ENCODE measurements at regions not wholly inside any gene's neighbourhood (a gene's known extent, or its start where the extent isn't known, plus 50 kb on each side); places are given as distances from the start of the nearest gene placed in this dataset.
A peak's percentile ranks its signal among the peaks of the same experiment; 100 is the strongest.
"Not testable (repeated sequence)": the region's sequence is repeated elsewhere in the genome, so short reads cannot be mapped to it uniquely, and the experiment has no call there.

DNA sequence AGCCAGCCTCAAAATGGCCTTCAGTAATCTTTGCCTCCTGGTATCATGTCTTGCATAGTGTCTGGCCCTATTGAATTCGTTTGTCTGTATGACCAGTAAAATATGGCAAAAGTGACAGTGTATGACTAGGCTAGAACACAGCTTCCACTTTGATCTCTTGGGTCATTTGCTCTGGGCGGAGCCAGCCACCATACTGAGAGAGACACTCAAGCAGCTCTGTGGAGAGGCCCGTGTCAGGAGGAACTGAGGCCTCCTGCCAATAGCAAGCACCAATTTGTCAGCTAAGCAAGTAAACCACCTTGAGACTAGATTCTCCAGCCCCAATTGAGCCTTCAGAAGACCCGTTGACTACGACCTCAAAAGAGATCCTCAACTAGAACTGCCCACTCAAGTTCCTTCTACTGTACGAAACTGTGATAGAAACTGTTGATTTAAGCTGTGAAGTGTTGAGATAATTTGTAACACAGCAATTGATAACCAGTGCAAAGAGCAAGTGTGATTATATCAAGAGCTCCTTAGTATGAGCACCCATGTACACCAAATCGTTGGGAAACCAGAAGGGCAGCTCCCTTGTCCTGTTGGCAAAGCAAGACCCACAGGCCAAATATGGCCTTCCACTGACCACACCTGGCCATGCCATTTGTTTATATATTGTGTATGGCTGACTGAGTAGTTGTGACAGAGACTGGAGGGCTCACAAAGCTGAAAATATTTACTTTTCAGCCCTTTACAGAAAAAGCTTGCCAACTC lies 52.7 kb upstream of the SERBP1 start:
- Histone ChIP-seq H3K4me1 (ENCODE audit: control insufficient read depth, insufficient read depth, low read length) (peaks cover 5% of the 10 kb centered on the region), H3K9me3 (replicated peaks; ENCODE audit: low read length) (no peaks in the 10 kb centered on the region), H3K4me3 (ENCODE audit: low read length) (no peak overlapping the region), H3K9ac (ENCODE audit: low read depth, low read length) (no peak overlapping the region), H3K36me3 (ENCODE audit: insufficient read depth, low read length) (no peaks in the 10 kb centered on the region), H3K27me3 (ENCODE audit: control insufficient read depth, insufficient read depth, low read length) (no peaks in the 10 kb centered on the region), H3K4me2 (ENCODE audit: low read length) (no peak overlapping the region)

DNA sequence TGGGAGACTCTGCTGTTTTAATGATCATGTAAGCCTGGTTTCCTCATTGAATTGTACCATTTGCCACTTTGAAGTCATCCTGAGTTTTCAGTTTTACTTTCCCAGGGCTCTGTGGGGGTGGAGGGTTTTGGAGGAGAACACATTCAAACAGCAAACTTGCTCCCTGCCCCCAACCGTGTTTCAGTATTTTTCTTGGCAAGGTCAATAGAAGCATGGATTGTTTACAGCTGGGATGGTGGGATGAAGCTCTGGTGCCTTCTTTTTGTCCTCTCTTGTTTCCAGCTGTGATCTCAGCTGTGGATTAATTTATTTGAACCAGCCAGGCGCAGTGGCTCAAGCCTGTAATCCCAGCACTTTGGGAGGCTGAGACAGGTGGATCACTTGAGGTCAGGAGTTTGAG lies 54.3 kb upstream of the SERBP1 start:
- Histone ChIP-seq H3K9ac (ENCODE audit: low read depth, low read length) (no peak overlapping the region), H3K4me1 (ENCODE audit: control insufficient read depth, insufficient read depth, low read length) (no peaks in the 10 kb centered on the region), H3K36me3 (ENCODE audit: insufficient read depth, low read length) (no peaks in the 10 kb centered on the region), H3K4me2 (ENCODE audit: low read length) (no peak overlapping the region), H3K9me3 (replicated peaks; ENCODE audit: low read length) (no peaks in the 10 kb centered on the region), H3K4me3 (ENCODE audit: low read length) (no peak overlapping the region), H3K27me3 (ENCODE audit: control insufficient read depth, insufficient read depth, low read length) (no peaks in the 10 kb centered on the region)

DNA sequence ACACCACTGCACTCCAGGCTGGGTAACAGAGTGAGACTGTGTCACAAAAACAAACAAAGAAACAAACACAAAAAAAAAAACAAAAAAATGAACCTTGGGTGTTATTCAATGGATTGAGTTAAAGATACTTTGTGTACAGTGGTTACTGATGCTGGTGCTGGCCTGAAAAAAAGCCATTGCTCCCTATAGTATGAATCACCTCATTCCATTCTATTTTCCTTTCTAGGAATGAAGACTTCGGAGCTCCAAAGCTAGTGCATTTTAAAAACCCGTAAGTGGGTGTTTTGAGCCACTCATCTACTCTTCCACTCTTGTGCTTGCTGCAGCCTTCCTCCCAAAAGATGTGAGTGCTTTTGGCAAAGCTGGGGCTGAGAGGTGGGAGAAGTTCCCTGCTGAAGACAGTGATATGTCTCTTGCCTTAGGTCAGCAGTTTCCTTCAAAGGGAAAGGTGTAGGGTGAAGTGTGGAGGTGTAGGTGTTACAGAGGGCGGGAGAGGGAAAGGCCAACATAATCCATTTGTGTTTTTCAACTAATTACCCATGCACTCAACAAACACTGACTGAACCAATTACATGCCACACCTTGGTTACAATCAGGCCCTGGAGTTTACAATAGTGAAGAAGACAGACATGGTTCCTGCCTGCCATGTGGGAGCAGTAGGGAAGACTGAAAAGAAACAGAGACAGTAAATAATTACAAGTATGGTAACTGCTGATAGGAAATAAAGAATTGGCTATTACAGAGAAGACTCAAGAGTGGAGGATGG lies 55.0 kb upstream of the SERBP1 start:
- H3K9me3 ChIP-seq (replicated peaks; ENCODE audit: low read length) = no peaks in the 10 kb centered on the region

DNA sequence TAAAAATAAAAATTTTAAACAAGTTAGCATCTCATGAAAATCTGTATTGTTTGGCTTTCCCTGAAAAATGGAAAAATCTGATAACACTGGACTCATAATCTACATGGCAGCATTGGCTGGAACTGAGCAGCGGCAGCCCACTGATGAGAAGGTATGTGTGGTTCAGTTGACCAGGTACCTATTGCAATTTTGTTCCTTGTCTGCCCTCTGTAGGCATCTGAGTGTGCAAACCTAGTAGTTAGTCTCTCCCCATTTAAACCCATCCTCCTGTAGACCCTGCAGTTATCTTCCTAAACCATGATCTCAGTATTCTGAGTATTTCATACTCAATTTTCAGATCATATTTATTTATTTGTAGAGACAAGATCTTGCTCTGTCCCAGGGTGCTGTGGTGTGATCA lies 59.4 kb upstream of the SERBP1 start:
- Histone ChIP-seq H3K9ac (ENCODE audit: low read depth, low read length) (no peak overlapping the region), H3K27me3 (ENCODE audit: control insufficient read depth, insufficient read depth, low read length) (no peaks in the 10 kb centered on the region), H3K4me1 (ENCODE audit: control insufficient read depth, insufficient read depth, low read length) (no peaks in the 10 kb centered on the region), H3K4me3 (ENCODE audit: low read length) (no peak overlapping the region), H3K9me3 (replicated peaks; ENCODE audit: low read length) (no peaks in the 10 kb centered on the region), H3K36me3 (ENCODE audit: insufficient read depth, low read length) (no peaks in the 10 kb centered on the region), H3K4me2 (ENCODE audit: low read length) (no peak overlapping the region)

More for the DNA sequence above, 55.0 kb upstream of the SERBP1 start:
- Histone ChIP-seq H3K27me3 (ENCODE audit: control insufficient read depth, insufficient read depth, low read length) (no peaks in the 10 kb centered on the region), H3K9ac (ENCODE audit: low read depth, low read length) (no peak overlapping the region), H3K36me3 (ENCODE audit: insufficient read depth, low read length) (no peaks in the 10 kb centered on the region), H3K4me2 (ENCODE audit: low read length) (no peak overlapping the region), H3K4me3 (ENCODE audit: low read length) (no peak overlapping the region), H3K4me1 (ENCODE audit: control insufficient read depth, insufficient read depth, low read length) (no peaks in the 10 kb centered on the region)

- Histone ChIP-seq H3K9ac (ENCODE audit: low read depth, low read length) (no peak overlapping the region), H3K4me1 (ENCODE audit: control insufficient read depth, insufficient read depth, low read length) (no peaks in the 10 kb centered on the region), H3K4me3 (ENCODE audit: low read length) (no peak overlapping the region), H3K4me2 (ENCODE audit: low read length) (no peak overlapping the region), H3K27me3 (ENCODE audit: control insufficient read depth, insufficient read depth, low read length) (no peaks in the 10 kb centered on the region), H3K9me3 (replicated peaks; ENCODE audit: low read length) (no peaks in the 10 kb centered on the region), H3K36me3 (ENCODE audit: insufficient read depth, low read length) (no peaks in the 10 kb centered on the region)
These were observed 61.1 kb upstream of the SERBP1 start for GRCh38 chr1:67491280-67491679.

GRCh38 chr1:67493148-67493547 lies 62.9 kb upstream of the SERBP1 start:
- Histone ChIP-seq H3K4me2 (ENCODE audit: low read length) (no peak overlapping the region), H3K4me1 (ENCODE audit: control insufficient read depth, insufficient read depth, low read length) (no peaks in the 10 kb centered on the region), H3K27me3 (ENCODE audit: control insufficient read depth, insufficient read depth, low read length) (no peaks in the 10 kb centered on the region), H3K9me3 (replicated peaks; ENCODE audit: low read length) (no peaks in the 10 kb centered on the region), H3K4me3 (ENCODE audit: low read length) (no peak overlapping the region), H3K36me3 (ENCODE audit: insufficient read depth, low read length) (no peaks in the 10 kb centered on the region), H3K9ac (ENCODE audit: low read depth, low read length) (no peak overlapping the region)

GRCh38 chr1:67495327-67495726 lies 65.1 kb upstream of the SERBP1 start:
- Histone ChIP-seq H3K36me3 (ENCODE audit: insufficient read depth, low read length) (no peaks in the 10 kb centered on the region), H3K4me1 (ENCODE audit: control insufficient read depth, insufficient read depth, low read length) (no peaks in the 10 kb centered on the region), H3K9me3 (replicated peaks; ENCODE audit: low read length) (no peaks in the 10 kb centered on the region), H3K4me3 (ENCODE audit: low read length) (no peak overlapping the region), H3K4me2 (ENCODE audit: low read length) (no peak overlapping the region), H3K9ac (ENCODE audit: low read depth, low read length) (no peak overlapping the region), H3K27me3 (ENCODE audit: control insufficient read depth, insufficient read depth, low read length) (no peaks in the 10 kb centered on the region)

DNA sequence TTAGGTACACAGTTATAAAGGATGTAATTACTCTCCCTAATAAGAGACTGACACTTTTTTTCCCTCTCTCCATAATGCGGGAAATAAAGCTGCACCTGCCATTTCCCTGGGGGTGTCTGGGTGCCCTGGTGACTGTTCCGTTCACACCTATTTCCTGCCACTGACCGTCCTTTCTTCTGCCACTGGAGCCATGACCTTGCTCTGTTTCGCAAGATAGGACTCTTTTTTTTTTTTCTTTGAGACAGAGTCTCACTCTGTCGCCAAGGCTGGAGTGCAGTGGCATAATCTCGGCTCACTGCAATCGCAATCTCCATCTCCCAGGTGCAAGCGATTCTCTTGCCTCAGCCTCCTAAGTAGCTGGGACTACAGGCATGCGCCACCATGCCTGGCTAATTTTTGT lies 66.1 kb upstream of the SERBP1 start:
- Histone ChIP-seq H3K27me3 (ENCODE audit: control insufficient read depth, insufficient read depth, low read length) (no peaks in the 10 kb centered on the region), H3K9me3 (replicated peaks; ENCODE audit: low read length) (no peaks in the 10 kb centered on the region), H3K4me1 (ENCODE audit: control insufficient read depth, insufficient read depth, low read length) (no peaks in the 10 kb centered on the region), H3K9ac (ENCODE audit: low read depth, low read length) (no peak overlapping the region), H3K4me3 (ENCODE audit: low read length) (no peak overlapping the region), H3K4me2 (ENCODE audit: low read length) (no peak overlapping the region), H3K36me3 (ENCODE audit: insufficient read depth, low read length) (no peaks in the 10 kb centered on the region)

- H3K9ac ChIP-seq (ENCODE audit: low read depth, low read length) = no peak overlapping the region
- peaks cover 12% of the 10 kb centered on the region for H3K27me3 ChIP-seq (ENCODE audit: control insufficient read depth, insufficient read depth, low read length)
- H3K4me2 ChIP-seq (ENCODE audit: low read length) = peak overlapping the region; percentile 34
- H3K4me1 ChIP-seq (ENCODE audit: control insufficient read depth, insufficient read depth, low read length) = no peaks in the 10 kb centered on the region
- no peak overlapping the region for H3K4me3 ChIP-seq (ENCODE audit: low read length)
- H3K36me3 ChIP-seq (ENCODE audit: insufficient read depth, low read length) = no peaks in the 10 kb centered on the region
- H3K9me3 ChIP-seq (replicated peaks; ENCODE audit: low read length) = no peaks in the 10 kb centered on the region
These were observed 70.3 kb upstream of the SERBP1 start for GRCh38 chr1:67500413-67500959.

GRCh38 chr1:67503974-67504373 lies 73.8 kb upstream of the SERBP1 start:
- no peak overlapping the region for H3K9ac ChIP-seq (ENCODE audit: low read depth, low read length)
- H3K4me1 ChIP-seq (ENCODE audit: control insufficient read depth, insufficient read depth, low read length) = no peaks in the 10 kb centered on the region
- peaks cover 12% of the 10 kb centered on the region for H3K27me3 ChIP-seq (ENCODE audit: control insufficient read depth, insufficient read depth, low read length)
- H3K4me3 ChIP-seq (ENCODE audit: low read length) = no peak overlapping the region
- no peak overlapping the region for H3K4me2 ChIP-seq (ENCODE audit: low read length)
- no peaks in the 10 kb centered on the region for H3K36me3 ChIP-seq (ENCODE audit: insufficient read depth, low read length)
- H3K9me3 ChIP-seq (replicated peaks; ENCODE audit: low read length) = no peaks in the 10 kb centered on the region

- H3K4me3 ChIP-seq (ENCODE audit: low read length); H3K9ac ChIP-seq (ENCODE audit: low read depth, low read length); H3K4me1 ChIP-seq (ENCODE audit: control insufficient read depth, insufficient read depth, low read length); H3K9me3 ChIP-seq (replicated peaks; ENCODE audit: low read length); H3K4me2 ChIP-seq (ENCODE audit: low read length); H3K27me3 ChIP-seq (ENCODE audit: control insufficient read depth, insufficient read depth, low read length); H3K36me3 ChIP-seq (ENCODE audit: insufficient read depth, low read length): not testable (repeated sequence)
These were observed 83.4 kb upstream of the SERBP1 start for GRCh38 chr1:67513392-67514294.

All from skeletal muscle satellite cell (primary cell).